GM12878 (cell line): ENCODE measurements at regions not wholly inside any gene's neighbourhood (a gene's known extent, or its start where the extent isn't known, plus 50 kb on each side); places are given as distances from the start of the nearest gene placed in this dataset.

Experiments used
- BACH1 ChIP-seq: fragments of 450-650 bp; IDR thresholded peaks from 2 replicates; pipeline ENCODE4 v1.6.1; 2017; ENCODE audit warnings: mild to moderate bottlenecking, borderline replicate concordance
- BMI1 ChIP-seq: fragments of 450-650 bp; IDR thresholded peaks from 2 replicates; pipeline ENCODE4 v1.6.1; 2016; ENCODE audit warnings: mild to moderate bottlenecking, moderate library complexity, borderline replicate concordance
- BRCA1 ChIP-seq: IDR thresholded peaks from 2 replicates; pipeline ENCODE4 v1.6.1; 2011; ENCODE audit warnings: low read depth, low read length, improper control_type of control experiment
- CBX3 ChIP-seq: fragments of 200-600 bp; sonication (generic); IDR thresholded peaks from 2 replicates; pipeline ENCODE4 v1.6.1; 2016; ENCODE audit warnings: low read depth, borderline replicate concordance
- CBX5 ChIP-seq: sonication (generic); IDR thresholded peaks from 2 replicates; pipeline ENCODE4 v1.6.1; 2016; ENCODE audit warnings: low read depth, moderate library complexity, mild to moderate bottlenecking, inconsistent platforms
- CHD1 ChIP-seq: IDR thresholded peaks from 2 replicates; pipeline ENCODE4 v1.6.1; 2012; ENCODE audit warnings: low read depth, low read length, improper control_type of control experiment
- CHD2 ChIP-seq: IDR thresholded peaks from 2 replicates; pipeline ENCODE4 v1.6.1; 2011; ENCODE audit warnings: low read depth, low read length, improper control_type of control experiment, borderline replicate concordance
- EGR1 ChIP-seq, 2 experiments: IDR thresholded peaks; 1 replicate in 1 of 2; 2 replicates in 1 of 2; pipeline ENCODE4 v1.6.1; 2011 to 2012; ENCODE audit warnings: low read depth in 2 of 2, low read length in 2 of 2, borderline replicate concordance in 1 of 2, mild to moderate bottlenecking in 1 of 2, moderate library complexity in 1 of 2
- GABPA ChIP-seq: IDR thresholded peaks from 2 replicates; pipeline ENCODE4 v1.6.1; 2014; ENCODE audit warnings: antibody characterized with exemption, low read depth, mild to moderate bottlenecking, inconsistent platforms
- HSF1 ChIP-seq: fragments of 150-350 bp; IDR thresholded peaks from 2 replicates; pipeline ENCODE4 v1.6.1; 2014; ENCODE audit warnings: mild to moderate bottlenecking, low read depth, low read length
- KAT2A ChIP-seq: conservative IDR thresholded peaks from 2 replicates; pipeline ENCODE4 v1.6.1; 2011; ENCODE audit warnings: low read depth, low read length; ENCODE audit not compliant: control insufficient read depth
- MAX ChIP-seq: IDR thresholded peaks from 2 replicates; pipeline ENCODE4 v1.6.1; 2012; ENCODE audit warnings: low read depth, low read length, improper control_type of control experiment
- MEF2A ChIP-seq: IDR thresholded peaks from 2 replicates; pipeline ENCODE4 v1.6.1; 2011; ENCODE audit warnings: low read depth, mild to moderate bottlenecking, low read length, moderate library complexity; ENCODE audit not compliant: insufficient read depth
- NR2C1 ChIP-seq: fragments of 450-650 bp; IDR thresholded peaks from 2 replicates; pipeline ENCODE4 v1.6.1; 2017; ENCODE audit warnings: antibody characterized with exemption, mild to moderate bottlenecking, moderate library complexity
- PBX3 ChIP-seq: IDR thresholded peaks from 2 replicates; pipeline ENCODE4 v1.6.1; 2011; ENCODE audit warnings: mild to moderate bottlenecking, low read depth, low read length, moderate library complexity; ENCODE audit not compliant: insufficient replicate concordance
- POLR2A ChIP-seq: IDR thresholded peaks from 2 replicates; pipeline ENCODE4 v1.6.1; 2011; ENCODE audit warnings: low read depth, mild to moderate bottlenecking, low read length
- SIX5 ChIP-seq: IDR thresholded peaks from 2 replicates; pipeline ENCODE4 v1.6.1; 2011; ENCODE audit warnings: mild to moderate bottlenecking, low read depth, low read length, moderate library complexity; ENCODE audit not compliant: severe bottlenecking
- SREBF1 ChIP-seq: IDR thresholded peaks from 2 replicates; pipeline ENCODE4 v1.6.1; 2012; ENCODE audit warnings: mild to moderate bottlenecking, low read length
- TAF1 ChIP-seq: IDR thresholded peaks from 2 replicates; pipeline ENCODE4 v1.6.1; 2011; ENCODE audit warnings: mild to moderate bottlenecking, low read depth, low read length, borderline replicate concordance
- USF1 ChIP-seq: IDR thresholded peaks from 2 replicates; pipeline ENCODE4 v1.6.1; 2011; ENCODE audit warnings: borderline replicate concordance, low read depth, mild to moderate bottlenecking, moderate library complexity, mixed read lengths, low read length; ENCODE audit not compliant: insufficient read depth; ENCODE audit errors: extremely low read length
- USF2 ChIP-seq: IDR thresholded peaks from 2 replicates; pipeline ENCODE4 v1.6.1; 2011; ENCODE audit warnings: low read depth, low read length, improper control_type of control experiment, borderline replicate concordance
- YBX1 ChIP-seq: fragments of 450-650 bp; IDR thresholded peaks from 2 replicates; pipeline ENCODE4 v1.6.1; 2016; ENCODE audit warnings: antibody characterized with exemption
- ZBTB33 ChIP-seq: fragments of 450-650 bp; IDR thresholded peaks from 2 replicates; pipeline ENCODE4 v1.6.1; 2017; ENCODE audit warnings: mild to moderate bottlenecking
- ZNF207 ChIP-seq: fragments of 450-650 bp; IDR thresholded peaks from 2 replicates; pipeline ENCODE4 v1.6.1; 2014; ENCODE audit warnings: antibody characterized with exemption, mild to moderate bottlenecking, borderline replicate concordance

GRCh38 chr5:162824360-162824759 lies 613.0 kb upstream of the CCNG1 start (continued):
- no peak for TF ChIP-seq HSF1
- TF ChIP-seq MAX, result no peak
- TF ChIP-seq MEF2A, result 0 out of 2 replicates have a peak, but pooled peaks have one; percentile 56
- no peak for TF ChIP-seq USF1
- TF ChIP-seq KAT2A, result no peak
- no peak for TF ChIP-seq SIX5
- TF ChIP-seq BACH1, result peak; percentile 71; the same call in 1 of the 2 replicates
- TF ChIP-seq USF2, result no peak
- no peak for TF ChIP-seq BRCA1
- TF ChIP-seq NR2C1, result no peak
- TF ChIP-seq YBX1, result no peak
- peak; percentile 85 for TF ChIP-seq BMI1
- no peak for TF ChIP-seq PBX3
- TF ChIP-seq CBX5, result no peak
- no peak for TF ChIP-seq EGR1 (IDR thresholded peaks at IDR 0.05; ENCODE audit: borderline replicate concordance in 1 of 2, low read depth in 2 of 2, low read length in 2 of 2)
- no peak for TF ChIP-seq ZBTB33
- no peak for TF ChIP-seq TAF1
- TF ChIP-seq CHD2, result no peak; the same call in 1 of the 2 replicates
- no peak for TF ChIP-seq ZNF207
- no peak for TF ChIP-seq POLR2A
- no peak for TF ChIP-seq CBX3
- no peak for TF ChIP-seq GABPA
- no peak for TF ChIP-seq SREBF1
- TF ChIP-seq CHD1, result no peak
- TF ChIP-seq, all 136 proteins: peak for 27
